LNCAP (cell line): ENCODE measurements at regions not wholly inside any gene's neighbourhood (a gene's known extent, or its start where the extent isn't known, plus 50 kb on each side); places are given as distances from the start of the nearest gene placed in this dataset.

Experiments
- TF ChIP-seq, protein P1 (sequence below): fragments of 450-650 bp; IDR thresholded peaks from 2 replicates; pipeline ENCODE4 v1.5.1; 2017; ENCODE audit warnings: mild to moderate bottlenecking

DNA sequence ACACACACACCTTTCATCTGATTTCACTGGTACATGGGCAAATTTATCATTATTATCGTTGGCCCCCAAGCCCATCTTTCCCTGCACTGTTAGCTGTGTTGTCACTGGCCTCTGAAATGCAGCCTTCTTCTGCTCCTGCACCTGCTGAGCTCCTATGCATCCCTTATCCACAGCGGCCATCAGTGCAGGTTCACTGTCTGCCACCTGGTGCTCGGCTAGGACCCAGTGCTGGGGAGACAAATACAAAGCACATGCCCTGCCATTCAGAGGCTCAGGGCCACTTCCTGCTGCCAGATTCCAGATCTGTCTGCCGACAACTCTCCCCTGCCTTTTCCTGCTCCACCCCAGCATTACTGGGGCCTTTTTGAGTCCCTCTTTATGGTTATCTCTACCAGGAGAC lies 1205.4 kb downstream of the TBC1D22A start:
- TF ChIP-seq, protein P1, sequence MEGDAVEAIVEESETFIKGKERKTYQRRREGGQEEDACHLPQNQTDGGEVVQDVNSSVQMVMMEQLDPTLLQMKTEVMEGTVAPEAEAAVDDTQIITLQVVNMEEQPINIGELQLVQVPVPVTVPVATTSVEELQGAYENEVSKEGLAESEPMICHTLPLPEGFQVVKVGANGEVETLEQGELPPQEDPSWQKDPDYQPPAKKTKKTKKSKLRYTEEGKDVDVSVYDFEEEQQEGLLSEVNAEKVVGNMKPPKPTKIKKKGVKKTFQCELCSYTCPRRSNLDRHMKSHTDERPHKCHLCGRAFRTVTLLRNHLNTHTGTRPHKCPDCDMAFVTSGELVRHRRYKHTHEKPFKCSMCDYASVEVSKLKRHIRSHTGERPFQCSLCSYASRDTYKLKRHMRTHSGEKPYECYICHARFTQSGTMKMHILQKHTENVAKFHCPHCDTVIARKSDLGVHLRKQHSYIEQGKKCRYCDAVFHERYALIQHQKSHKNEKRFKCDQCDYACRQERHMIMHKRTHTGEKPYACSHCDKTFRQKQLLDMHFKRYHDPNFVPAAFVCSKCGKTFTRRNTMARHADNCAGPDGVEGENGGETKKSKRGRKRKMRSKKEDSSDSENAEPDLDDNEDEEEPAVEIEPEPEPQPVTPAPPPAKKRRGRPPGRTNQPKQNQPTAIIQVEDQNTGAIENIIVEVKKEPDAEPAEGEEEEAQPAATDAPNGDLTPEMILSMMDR: no peak

DNA sequence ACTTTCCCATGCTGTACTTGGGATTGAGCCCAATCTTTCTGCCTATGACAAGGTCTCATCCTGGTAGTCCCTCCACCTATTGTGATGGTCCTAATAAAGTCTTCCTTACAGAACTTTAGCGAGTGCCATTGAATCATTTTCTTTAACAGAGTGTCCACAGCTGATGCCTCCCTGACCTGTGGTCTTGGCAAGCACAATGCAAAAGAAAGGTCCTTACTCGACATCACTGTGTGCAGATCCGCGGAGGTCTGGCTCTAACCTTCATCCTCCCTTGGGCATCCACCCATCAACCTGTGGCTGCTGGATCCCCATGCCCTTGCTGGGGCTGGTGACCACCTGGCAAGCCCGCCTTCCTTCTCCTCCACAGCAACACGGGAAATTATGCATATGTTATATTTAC lies 1203.9 kb downstream of the TBC1D22A start:
- TF ChIP-seq, protein P1: no peak

DNA sequence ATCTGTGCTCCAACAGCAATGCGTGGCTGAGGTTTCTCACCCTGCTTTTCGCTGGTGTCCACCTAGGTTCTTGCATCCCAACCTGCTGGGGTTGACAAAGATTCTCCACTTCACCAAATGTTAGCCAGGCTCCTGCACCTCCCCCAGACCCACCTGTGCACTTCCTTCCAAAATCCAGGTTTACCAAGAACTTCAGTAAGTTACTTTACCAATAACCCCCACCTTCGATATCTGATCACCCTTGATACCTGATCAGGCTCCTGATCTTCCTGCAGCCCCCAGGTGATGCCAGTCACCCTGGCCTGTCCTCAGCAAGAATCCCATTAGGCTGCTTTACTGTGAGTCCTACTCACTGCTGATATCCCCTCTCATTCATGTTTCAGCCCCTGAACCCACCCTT lies 1203.4 kb downstream of the TBC1D22A start:
- TF ChIP-seq, protein P1: no peak

GRCh38 chr22:47965066-47965465 lies 1202.6 kb downstream of the TBC1D22A start:
- TF ChIP-seq, protein P1: no peak

- TF ChIP-seq, protein P1: no peak
These were observed 1201.2 kb downstream of the TBC1D22A start for GRCh38 chr22:47963660-47964059.

GRCh38 chr22:47957649-47958048 lies 1195.2 kb downstream of the TBC1D22A start:
- TF ChIP-seq, protein P1: no peak

GRCh38 chr22:47954107-47954506 lies 1191.7 kb downstream of the TBC1D22A start:
- TF ChIP-seq, protein P1: no peak

- TF ChIP-seq, protein P1: no peak
These were observed 1182.5 kb downstream of the TBC1D22A start for GRCh38 chr22:47944941-47945340.
